Suppressor macrophage treated with lipopolysaccharide for 4 hours (primary cell): ENCODE measurements at regions not wholly inside any gene's neighbourhood (a gene's known extent, or its start where the extent isn't known, plus 50 kb on each side); places are given as distances from the start of the nearest gene placed in this dataset.
A peak's percentile ranks its signal among the peaks of the same experiment; 100 is the strongest.
"Not testable (repeated sequence)": the region's sequence is repeated elsewhere in the genome, so short reads cannot be mapped to it uniquely, and the experiment has no call there.

Experiments used
- DNase-seq: peaks from one replicate; pipeline ENCODE4 v3.0.0-alpha.2; 2020

GRCh38 chr6:142016666-142017065, 116.1 kb upstream of the GJE1 start:
- not testable (repeated sequence) for DNase-seq

DNA sequence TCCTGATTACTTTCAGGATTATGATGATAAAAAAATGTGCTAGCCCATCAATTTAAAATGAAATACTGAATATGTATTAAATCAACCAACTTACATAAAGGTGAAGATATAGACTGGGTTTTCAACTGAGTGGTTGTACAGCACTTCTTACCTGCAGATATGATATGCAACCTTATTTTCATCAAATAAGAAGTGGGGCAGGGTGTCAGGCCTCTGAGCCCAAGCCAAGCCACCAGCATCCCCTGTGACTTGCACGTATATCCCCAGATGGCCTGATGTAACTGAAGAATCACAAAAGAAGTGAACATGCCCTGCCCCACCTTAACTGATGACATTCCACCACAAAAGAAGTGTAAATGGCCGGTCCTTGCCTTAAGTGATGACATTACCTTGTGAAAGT, 117.3 kb upstream of the GJE1 start:
- not testable (repeated sequence) for DNase-seq

- no peak for DNase-seq
Measured at GRCh38 chr6:142015011-142015410, 117.7 kb upstream of the GJE1 start.

DNA sequence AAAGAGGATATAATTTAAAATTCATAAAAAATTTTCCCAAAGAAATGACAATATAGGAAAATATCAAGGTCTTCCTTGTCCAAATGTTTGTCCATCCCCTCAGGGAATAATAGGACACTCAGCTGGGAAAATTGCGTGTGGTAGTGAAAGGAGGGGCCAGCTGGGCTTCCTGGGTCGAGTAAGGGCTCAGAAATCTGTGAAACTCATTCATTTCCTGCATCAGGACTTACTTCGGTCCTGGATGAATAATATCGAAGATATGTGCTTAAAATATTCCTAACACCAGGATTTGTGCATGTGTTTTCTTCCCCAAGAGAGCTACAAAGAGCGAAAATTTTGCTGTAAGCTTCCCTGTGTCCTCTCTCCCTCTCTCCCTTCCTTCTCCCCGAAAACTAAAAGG, 118.2 kb upstream of the GJE1 start:
- no peak for DNase-seq

DNA sequence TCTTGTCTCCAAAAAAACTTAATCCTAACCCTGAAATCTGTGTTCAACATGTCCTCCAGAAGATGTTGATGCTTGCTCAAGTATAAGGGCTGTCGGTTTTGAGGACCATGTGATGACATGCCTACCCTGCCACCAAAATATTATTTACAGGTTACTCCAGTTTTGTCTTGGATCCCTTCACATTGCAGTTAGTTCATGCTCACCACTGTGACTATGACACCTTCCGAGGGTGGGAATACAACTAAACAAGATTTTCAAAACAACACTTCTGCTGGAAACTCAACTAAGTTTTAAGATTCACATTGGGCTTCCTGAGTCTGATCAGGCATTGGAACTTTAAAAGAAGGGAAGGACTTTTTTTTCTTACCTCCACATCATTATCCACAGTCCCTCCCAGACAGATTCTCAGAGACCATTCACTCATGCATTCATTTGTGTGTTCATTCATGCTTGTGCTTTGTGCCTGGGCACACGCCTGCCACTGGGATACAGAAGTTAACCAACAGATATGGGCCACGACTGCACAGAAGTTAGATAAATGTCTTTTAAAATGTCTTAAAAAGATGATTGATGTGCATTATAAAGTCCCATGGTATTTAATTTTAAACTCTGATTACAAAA, 118.7 kb upstream of the GJE1 start:
- no peak for DNase-seq

DNA sequence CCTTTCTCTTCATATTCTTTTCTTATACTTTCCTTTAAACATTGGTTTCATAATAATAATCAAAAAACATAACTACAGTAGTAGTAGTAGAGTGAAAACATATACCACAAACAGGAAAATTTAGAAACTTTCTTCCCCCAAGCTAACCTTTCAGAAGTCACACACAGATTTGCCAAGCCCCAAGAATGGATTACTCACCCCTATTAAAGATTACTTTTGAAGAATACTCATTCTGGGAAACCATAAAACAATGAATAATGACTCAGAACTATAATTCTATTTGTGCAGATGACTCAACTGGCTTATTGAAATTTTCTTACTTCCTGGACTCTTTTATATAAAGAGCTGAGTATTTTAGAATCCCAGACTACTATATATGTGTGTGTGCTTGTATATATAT, 119.4 kb upstream of the GJE1 start:
- no peak for DNase-seq

GRCh38 chr6:142011775-142012174, 121.0 kb upstream of the GJE1 start:
- no peak for DNase-seq

DNA sequence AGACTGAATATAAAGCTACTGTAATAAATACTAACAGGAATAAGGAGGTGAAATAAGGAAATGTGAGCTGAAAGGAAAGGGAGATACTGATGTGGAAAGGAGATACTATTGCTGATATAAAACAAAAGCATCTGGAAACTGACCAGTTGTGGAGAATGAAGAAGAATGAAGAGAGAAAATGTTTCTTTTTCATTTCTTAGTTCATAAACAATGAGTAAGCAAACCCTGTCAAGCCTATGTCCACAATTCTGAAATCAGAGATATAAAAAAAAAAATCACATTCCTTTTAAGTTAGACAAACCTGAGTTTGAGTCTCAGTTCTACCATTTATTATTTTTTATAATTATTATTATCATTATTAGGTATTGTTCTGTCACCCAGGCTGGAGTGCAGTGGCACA, 121.6 kb upstream of the GJE1 start:
- no peak for DNase-seq

- no peak for DNase-seq
Measured at GRCh38 chr6:142009647-142010046, 123.1 kb upstream of the GJE1 start.

GRCh38 chr6:142008781-142009180, 123.9 kb upstream of the GJE1 start:
- DNase-seq, result no peak

DNA sequence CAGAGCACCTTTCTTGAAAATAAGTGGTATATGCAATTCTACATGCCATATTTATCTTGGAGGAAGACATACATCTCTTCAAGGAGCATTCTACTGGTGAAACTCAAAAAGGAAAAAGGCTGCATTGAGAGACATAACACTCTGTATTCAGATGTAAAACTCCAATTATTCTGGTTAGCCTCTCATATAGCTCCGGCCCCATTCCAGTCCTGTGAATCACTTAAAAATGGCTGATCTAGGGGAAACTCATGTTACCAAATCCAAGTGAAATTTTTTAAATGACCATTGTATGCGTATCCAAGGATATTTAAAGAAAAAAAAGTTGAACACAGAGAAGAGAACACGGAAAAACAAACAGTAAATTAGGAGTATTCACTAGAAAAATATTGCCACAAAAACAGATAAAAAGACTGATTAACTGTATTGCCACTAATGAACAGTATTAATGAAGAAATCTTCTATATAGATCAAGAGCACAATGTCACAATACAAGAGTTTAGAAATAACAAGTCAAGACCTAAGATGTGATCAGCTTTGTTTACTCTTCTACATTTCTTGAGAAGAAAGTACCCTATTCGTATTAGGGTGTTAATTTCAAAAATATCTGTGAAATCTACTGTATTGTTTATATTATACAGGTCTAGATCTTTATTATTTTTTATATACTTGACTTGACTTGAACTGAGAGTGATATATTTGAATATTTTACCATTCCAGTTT, 124.5 kb upstream of the GJE1 start:
- DNase-seq, result no peak

DNA sequence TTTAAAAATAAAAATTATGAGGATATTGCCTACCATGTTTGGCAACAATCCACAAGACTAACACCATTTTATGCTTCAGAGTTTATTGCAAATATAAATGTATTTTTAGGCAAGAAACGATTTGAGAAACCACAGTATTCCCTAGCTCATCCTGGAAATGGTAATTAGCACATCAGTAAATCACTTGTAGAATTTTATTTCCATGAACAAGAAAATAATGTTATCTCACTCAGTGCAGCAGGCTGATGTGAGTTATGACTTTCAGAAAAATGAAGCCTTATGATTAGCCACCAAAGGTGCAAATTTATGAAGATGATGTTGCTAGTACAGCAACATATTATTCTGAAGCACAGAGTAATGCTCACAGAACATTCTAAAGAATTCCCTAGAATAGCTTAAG, 127.7 kb upstream of the GJE1 start:
- DNase-seq, result no peak

GRCh38 chr6:142002825-142003405, 129.8 kb upstream of the GJE1 start:
- DNase-seq, result no peak

DNA sequence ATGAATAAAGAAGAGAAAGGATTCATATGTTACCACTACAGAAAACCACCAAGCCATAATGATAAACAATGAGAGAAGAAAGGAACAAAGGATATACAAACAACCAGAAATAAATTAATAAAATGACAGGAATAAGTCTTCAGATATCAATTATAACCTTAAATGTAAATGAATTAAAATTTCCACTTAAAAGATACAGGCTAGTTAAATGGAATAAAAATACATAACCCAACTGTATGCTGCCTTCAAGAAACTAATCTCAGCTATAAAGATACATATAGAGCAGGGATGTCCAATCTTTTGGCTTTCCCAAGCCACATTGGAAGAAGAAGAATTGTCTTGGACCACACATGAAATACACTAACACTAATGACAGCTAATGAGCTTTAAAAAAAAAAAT, 135.9 kb upstream of the GJE1 start:
- DNase-seq, result no peak

DNA sequence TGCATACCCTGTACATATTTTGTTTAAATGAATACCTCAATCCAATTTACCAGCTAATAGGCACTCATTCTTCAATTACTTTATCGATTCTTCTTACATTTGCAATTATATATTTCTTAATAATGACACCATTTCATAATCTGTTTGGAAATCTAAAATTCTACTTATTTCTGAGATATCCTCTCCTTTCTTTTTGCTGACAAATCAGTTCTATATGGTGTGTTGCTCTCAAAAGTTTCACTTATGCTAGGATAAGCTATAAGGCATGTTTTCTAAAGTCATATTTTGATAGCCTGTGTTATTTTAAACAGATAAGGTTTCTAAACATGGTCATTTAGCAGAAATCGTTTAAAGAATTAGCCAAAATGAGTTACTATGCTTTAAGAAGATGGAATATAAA, 140.6 kb upstream of the GJE1 start:
- DNase-seq, result no peak

- no peak for DNase-seq
Measured at GRCh38 chr6:141990840-141991239, 141.9 kb upstream of the GJE1 start.

- DNase-seq, result no peak
Measured at GRCh38 chr6:141989706-141989959, 143.1 kb upstream of the GJE1 start.

DNA sequence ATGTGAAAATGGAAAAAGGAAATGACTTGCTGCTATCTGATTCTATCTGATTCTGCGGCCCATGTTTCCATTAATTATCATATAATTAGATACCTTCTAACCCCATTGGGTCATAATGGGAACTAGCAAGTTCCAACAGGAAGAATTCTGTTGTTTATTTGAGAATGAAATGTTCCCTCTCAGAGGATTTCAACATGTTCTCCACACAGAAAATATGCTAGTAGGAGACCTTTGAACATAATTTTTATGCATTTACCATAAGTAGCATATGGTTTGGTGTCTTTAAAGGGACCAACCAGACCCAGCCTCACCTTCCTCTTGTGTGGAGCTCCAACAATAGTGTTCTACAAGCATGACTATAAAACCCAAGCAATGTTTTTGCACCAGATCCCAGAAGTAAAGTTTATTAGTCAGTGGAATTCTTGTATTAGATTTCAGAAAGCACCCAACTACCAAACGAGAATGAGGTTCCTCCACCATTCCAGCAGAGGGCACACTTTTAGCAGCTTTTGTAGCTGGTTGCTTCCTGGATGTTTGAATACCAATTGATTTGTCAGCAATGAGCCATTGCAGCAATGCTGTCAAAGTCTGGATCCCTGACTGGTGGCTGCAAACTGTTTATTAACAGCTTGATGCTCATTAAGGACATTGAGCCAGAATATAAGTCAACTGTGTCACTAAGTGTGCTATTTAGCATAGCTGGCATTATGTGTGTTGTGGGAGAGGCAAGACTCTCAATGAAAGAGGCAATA, 143.6 kb upstream of the GJE1 start:
- peak; percentile 42 for DNase-seq

GRCh38 chr6:141988327-141988726, 144.4 kb upstream of the GJE1 start:
- no peak for DNase-seq

GRCh38 chr6:141986457-141986856, 146.3 kb upstream of the GJE1 start:
- no peak for DNase-seq

GRCh38 chr6:141981190-141981589, 151.5 kb upstream of the GJE1 start:
- no peak for DNase-seq

GRCh38 chr6:141977782-141978181, 154.9 kb upstream of the GJE1 start:
- no peak for DNase-seq

DNA sequence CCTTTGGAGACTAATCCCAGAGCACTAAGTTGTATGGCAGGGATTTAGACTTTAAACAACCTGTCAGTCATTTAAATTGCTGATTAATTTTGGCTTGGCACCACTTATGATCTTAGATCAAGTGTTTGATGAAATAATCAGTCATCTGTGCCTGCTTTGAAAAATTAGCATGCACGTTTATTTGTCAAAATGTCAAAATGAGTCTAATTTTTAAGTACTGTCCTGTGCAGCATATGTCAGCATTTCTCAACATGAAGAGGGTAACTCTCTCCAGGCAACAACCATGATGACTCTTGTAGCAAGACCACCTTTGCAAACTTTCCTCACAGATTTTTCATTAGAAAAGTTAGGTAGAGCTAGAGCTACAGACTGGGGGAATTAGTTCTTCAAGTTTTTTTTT, 155.7 kb upstream of the GJE1 start:
- DNase-seq, result no peak

DNA sequence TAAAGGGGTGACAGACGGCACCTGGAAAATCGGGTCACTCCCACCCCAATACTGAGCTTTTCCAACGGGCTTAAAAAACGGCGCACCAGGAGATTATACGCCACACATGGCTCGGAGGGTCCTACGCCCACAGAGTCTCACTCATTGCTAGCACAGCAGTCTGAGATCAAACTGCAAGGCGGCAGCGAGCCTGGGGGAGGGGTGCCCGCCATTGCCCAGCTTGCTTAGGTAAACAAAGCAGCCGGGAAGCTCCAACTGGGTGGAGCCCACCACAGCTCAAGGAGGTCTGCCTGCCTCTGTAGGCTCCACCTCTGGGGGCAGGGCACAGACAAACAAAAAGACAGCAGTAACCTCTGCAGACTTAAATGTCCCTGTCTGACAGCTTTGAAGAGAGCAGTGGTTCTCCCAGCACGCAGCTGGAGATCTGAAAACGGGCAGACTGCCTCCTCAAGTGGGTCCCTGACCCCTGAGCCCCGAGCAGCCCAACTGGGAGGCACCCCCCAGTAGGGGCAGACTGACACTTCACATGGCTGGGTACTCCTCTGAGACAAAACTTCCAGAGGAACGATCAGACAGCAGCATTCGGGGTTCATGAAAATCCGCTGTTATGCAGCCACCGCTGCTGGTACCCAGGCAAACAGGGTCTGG, 162.8 kb upstream of the GJE1 start:
- not testable (repeated sequence) for DNase-seq
